ENCODE measurements at regions not wholly inside any gene's neighbourhood (a gene's known extent, or its start where the extent isn't known, plus 50 kb on each side); places are given as distances from the start of the nearest gene placed in this dataset.

GRCh38 chr7:83798489-83798888, 149.6 kb upstream of the SEMA3E start:
- no peak for DNase-seq (ENCODE audit: low read depth)
- TF ChIP-seq CTCF (IDR thresholded peaks at IDR 0.05; ENCODE audit: insufficient read depth, low read length, poor library complexity, severe bottlenecking): no peak
- Histone ChIP-seq H3K27me3 (ENCODE audit: control insufficient read depth, insufficient read depth, low read length) (no peaks in the 10 kb centered on the region), H3K36me3 (ENCODE audit: control insufficient read depth, insufficient read depth, low read length) (no peaks in the 10 kb centered on the region), H3K4me3 (ENCODE audit: low read depth, low read length) (no peak overlapping the region)

GRCh38 chr7:83796760-83797159, 147.8 kb upstream of the SEMA3E start:
- Histone ChIP-seq H3K27me3 (ENCODE audit: control insufficient read depth, insufficient read depth, low read length) (no peaks in the 10 kb centered on the region), H3K4me3 (ENCODE audit: low read depth, low read length) (no peak overlapping the region), H3K36me3 (ENCODE audit: control insufficient read depth, insufficient read depth, low read length) (no peaks in the 10 kb centered on the region)
- no peak for TF ChIP-seq CTCF (IDR thresholded peaks at IDR 0.05; ENCODE audit: insufficient read depth, low read length, poor library complexity, severe bottlenecking)
- DNase-seq (ENCODE audit: low read depth): no peak

GRCh38 chr7:83794829-83795228, 145.9 kb upstream of the SEMA3E start:
- Histone ChIP-seq H3K36me3 (ENCODE audit: control insufficient read depth, insufficient read depth, low read length) (no peaks in the 10 kb centered on the region), H3K27me3 (ENCODE audit: control insufficient read depth, insufficient read depth, low read length) (no peaks in the 10 kb centered on the region), H3K4me3 (ENCODE audit: low read depth, low read length) (no peak overlapping the region)
- no peak for TF ChIP-seq CTCF (IDR thresholded peaks at IDR 0.05; ENCODE audit: insufficient read depth, low read length, poor library complexity, severe bottlenecking)
- DNase-seq (ENCODE audit: low read depth): no peak

DNA sequence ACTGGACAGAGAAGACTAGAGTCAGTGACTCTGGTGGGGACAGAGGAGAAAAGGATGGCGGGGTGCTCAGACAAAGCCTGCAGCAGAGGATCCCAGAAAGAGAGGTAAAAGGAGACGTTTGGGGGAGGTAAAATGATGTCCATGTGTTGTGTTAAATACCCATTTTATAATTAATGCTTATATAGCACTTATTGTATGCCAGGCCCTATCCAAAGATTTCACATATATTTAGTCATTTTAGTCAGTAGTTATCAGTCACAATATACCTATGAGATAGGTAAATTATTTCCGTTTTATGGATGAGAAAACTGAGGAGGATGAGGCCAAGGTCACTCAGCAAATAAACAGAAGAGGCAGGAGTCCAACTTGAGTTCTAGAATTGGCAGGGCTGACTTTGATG, 144.6 kb upstream of the SEMA3E start:
- no peak overlapping the region for H3K4me3 ChIP-seq (ENCODE audit: low read depth, low read length)
- no peaks in the 10 kb centered on the region for H3K27me3 ChIP-seq (ENCODE audit: control insufficient read depth, insufficient read depth, low read length)
- no peak for TF ChIP-seq CTCF (IDR thresholded peaks at IDR 0.05; ENCODE audit: insufficient read depth, low read length, poor library complexity, severe bottlenecking)
- no peak for DNase-seq (ENCODE audit: low read depth)
- H3K36me3 ChIP-seq (ENCODE audit: control insufficient read depth, insufficient read depth, low read length): no peaks in the 10 kb centered on the region

DNA sequence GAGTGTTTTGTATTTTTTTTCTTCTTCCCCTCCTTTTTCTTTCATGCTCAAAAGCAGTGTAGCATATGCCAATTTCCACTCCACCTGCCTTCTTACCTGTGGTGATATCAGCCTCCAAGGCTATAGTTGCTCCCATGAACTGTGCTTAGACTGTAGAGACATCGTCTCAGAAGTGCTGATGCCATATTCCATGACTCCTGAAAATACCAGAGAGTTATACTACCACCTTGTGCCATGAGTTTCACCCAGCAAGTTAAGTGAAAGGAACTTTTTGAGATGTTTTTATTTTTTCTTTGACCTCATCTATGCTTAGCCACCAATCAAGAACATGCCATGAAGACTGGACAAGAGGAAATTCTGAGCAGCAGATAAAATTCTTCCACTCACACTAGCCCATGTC, 142.8 kb upstream of the SEMA3E start:
- H3K4me3 ChIP-seq (ENCODE audit: low read depth, low read length): no peak overlapping the region
- H3K27me3 ChIP-seq (ENCODE audit: control insufficient read depth, insufficient read depth, low read length): no peaks in the 10 kb centered on the region
- no peaks in the 10 kb centered on the region for H3K36me3 ChIP-seq (ENCODE audit: control insufficient read depth, insufficient read depth, low read length)
- no peak for DNase-seq (ENCODE audit: low read depth)
- TF ChIP-seq CTCF (IDR thresholded peaks at IDR 0.05; ENCODE audit: insufficient read depth, low read length, poor library complexity, severe bottlenecking): no peak

DNA sequence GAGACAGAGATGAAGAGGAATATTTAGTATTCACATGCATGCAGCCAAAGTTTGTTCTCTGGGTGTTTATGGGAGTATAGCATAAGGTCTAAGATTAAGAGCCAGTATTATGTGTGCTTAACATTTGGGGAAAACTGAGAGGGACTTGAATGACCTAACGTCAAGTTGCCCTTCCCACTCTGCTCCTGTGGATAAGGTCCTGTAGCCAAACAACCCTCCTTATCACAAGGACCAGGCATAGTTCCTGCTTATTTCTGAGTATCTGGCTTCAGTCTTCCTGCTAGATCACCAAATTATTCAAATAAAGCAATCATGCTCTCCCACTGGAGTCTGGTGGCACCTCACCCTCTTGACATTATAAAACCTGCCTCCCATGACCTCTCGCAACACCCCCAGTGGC, 137.9 kb upstream of the SEMA3E start:
- Histone ChIP-seq H3K27me3 (ENCODE audit: control insufficient read depth, insufficient read depth, low read length) (no peaks in the 10 kb centered on the region), H3K4me3 (ENCODE audit: low read depth, low read length) (no peak overlapping the region), H3K36me3 (ENCODE audit: control insufficient read depth, insufficient read depth, low read length) (no peaks in the 10 kb centered on the region)
- no peak for DNase-seq (ENCODE audit: low read depth)
- no peak for TF ChIP-seq CTCF (IDR thresholded peaks at IDR 0.05; ENCODE audit: insufficient read depth, low read length, poor library complexity, severe bottlenecking)
